ENCODE measurements at regions not wholly inside any gene's neighbourhood (a gene's known extent, or its start where the extent isn't known, plus 50 kb on each side); places are given as distances from the start of the nearest gene placed in this dataset.

GRCh38 chr2:121006743-121007489, 271.2 kb downstream of the GLI2 start:
- in situ Hi-C loops (cut with MboI; ENCODE audit: low pct_unique_long_range_greater_than_20kb, low sequenced_read_pairs, unreplicated experiment): no loop called here
- DNase-seq (ENCODE audit: low spot score): no peak
- TF ChIP-seq CTCF (IDR thresholded peaks at IDR 0.05; ENCODE audit: extremely low read depth, insufficient read depth, missing control alignments): no peak

- in situ Hi-C loops (cut with MboI; ENCODE audit: low pct_unique_long_range_greater_than_20kb, low sequenced_read_pairs, unreplicated experiment): no loop called here
- TF ChIP-seq CTCF (IDR thresholded peaks at IDR 0.05; ENCODE audit: extremely low read depth, insufficient read depth, missing control alignments): no peak
- DNase-seq (ENCODE audit: low spot score): no peak
These were observed 271.8 kb downstream of the GLI2 start for GRCh38 chr2:121007490-121007853.

- TF ChIP-seq CTCF (IDR thresholded peaks at IDR 0.05; ENCODE audit: extremely low read depth, insufficient read depth, missing control alignments): peak; percentile 24
- no peak for DNase-seq (ENCODE audit: low spot score)
- in situ Hi-C loops (cut with MboI; ENCODE audit: low pct_unique_long_range_greater_than_20kb, low sequenced_read_pairs, unreplicated experiment): no loop called here
These were observed 273.3 kb downstream of the GLI2 start for GRCh38 chr2:121008975-121009374.

- in situ Hi-C loops (cut with MboI; ENCODE audit: low pct_unique_long_range_greater_than_20kb, low sequenced_read_pairs, unreplicated experiment): no loop called here
- DNase-seq (ENCODE audit: low spot score): no peak
- TF ChIP-seq CTCF (IDR thresholded peaks at IDR 0.05; ENCODE audit: extremely low read depth, insufficient read depth, missing control alignments): no peak
These were observed 274.0 kb downstream of the TFCP2L1 start for GRCh38 chr2:121010998-121011397.

- DNase-seq (ENCODE audit: low spot score): no peak
- in situ Hi-C loops (cut with MboI; ENCODE audit: low pct_unique_long_range_greater_than_20kb, low sequenced_read_pairs, unreplicated experiment): no loop called here
- TF ChIP-seq CTCF (IDR thresholded peaks at IDR 0.05; ENCODE audit: extremely low read depth, insufficient read depth, missing control alignments): no peak
These were observed 270.1 kb downstream of the TFCP2L1 start for GRCh38 chr2:121014876-121015275.

GRCh38 chr2:121015971-121016485, 269.0 kb downstream of the TFCP2L1 start:
- TF ChIP-seq CTCF (IDR thresholded peaks at IDR 0.05; ENCODE audit: extremely low read depth, insufficient read depth, missing control alignments): no peak
- in situ Hi-C loops (cut with MboI; ENCODE audit: low pct_unique_long_range_greater_than_20kb, low sequenced_read_pairs, unreplicated experiment): no loop called here
- no peak for DNase-seq (ENCODE audit: low spot score)
